Ishikawa (cell line): ENCODE measurements at regions not wholly inside any gene's neighbourhood (a gene's known extent, or its start where the extent isn't known, plus 50 kb on each side); places are given as distances from the start of the nearest gene placed in this dataset.

Source experiments
- CEBPB ChIP-seq: IDR thresholded peaks from 2 replicates; pipeline ENCODE4 v1.6.1; 2012
- CREB1 ChIP-seq: IDR thresholded peaks from 2 replicates; pipeline ENCODE4 v1.6.1; 2012; ENCODE audit warnings: low read depth
- EGR1 ChIP-seq: IDR thresholded peaks from 2 replicates; pipeline ENCODE4 v1.6.1; 2012
- EP300 ChIP-seq: IDR thresholded peaks from 2 replicates; pipeline ENCODE4 v1.6.1; 2012; ENCODE audit warnings: borderline replicate concordance
- FOXM1 ChIP-seq: IDR thresholded peaks from 2 replicates; pipeline ENCODE4 v1.6.1; 2012; ENCODE audit warnings: low read depth, borderline replicate concordance
- NFIC ChIP-seq: IDR thresholded peaks from 2 replicates; pipeline ENCODE4 v1.6.1; 2012
- RAD21 ChIP-seq: IDR thresholded peaks from 2 replicates; pipeline ENCODE4 v1.6.1; 2012; ENCODE audit warnings: low read depth
- TAF1 ChIP-seq: IDR thresholded peaks from 2 replicates; pipeline ENCODE4 v1.6.1; 2012; ENCODE audit warnings: low read depth, mild to moderate bottlenecking
- TCF12 ChIP-seq: IDR thresholded peaks from 2 replicates; pipeline ENCODE4 v1.6.1; 2012; ENCODE audit warnings: low read depth
- TEAD4 ChIP-seq: IDR thresholded peaks from 2 replicates; pipeline ENCODE4 v1.6.1; 2012
- YY1 ChIP-seq: IDR thresholded peaks from 2 replicates; pipeline ENCODE4 v1.6.1; 2012; ENCODE audit warnings: low read depth
- ZBTB7A ChIP-seq: IDR thresholded peaks from 2 replicates; pipeline ENCODE4 v1.6.1; 2012; ENCODE audit warnings: low read depth
- TF ChIP-seq, protein P1 (sequence below): IDR thresholded peaks from 2 replicates; pipeline ENCODE4 v1.6.1; 2012; ENCODE audit warnings: low read depth, mild to moderate bottlenecking
- TF ChIP-seq, protein P2 (sequence below): IDR thresholded peaks from 2 replicates; pipeline ENCODE4 v1.6.1; 2012
- TF ChIP-seq, protein P3 (sequence below): IDR thresholded peaks from 2 replicates; pipeline ENCODE4 v1.6.1; 2012

DNA sequence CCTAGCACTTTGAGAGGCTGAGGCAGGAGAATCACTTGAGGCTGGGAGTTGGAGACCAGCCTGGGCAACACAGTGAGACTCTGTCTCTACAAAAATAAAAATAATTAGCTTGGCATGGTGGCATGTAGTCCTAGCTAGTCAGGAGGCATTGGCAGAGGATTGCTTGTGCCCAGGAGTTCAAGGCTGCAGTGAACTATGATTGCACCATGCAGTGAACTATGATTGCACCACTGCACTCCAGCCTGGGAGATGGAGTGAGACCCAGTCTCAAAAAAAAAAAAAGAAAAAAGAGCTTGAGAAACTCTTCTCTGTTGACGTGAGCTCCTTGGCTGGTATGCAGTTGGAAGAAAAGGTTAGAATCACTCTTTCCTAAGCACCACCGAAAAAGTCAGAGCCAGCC, 125.1 kb upstream of the TNP1 start:
- TF ChIP-seq EGR1 (no peak), RAD21 (no peak), TAF1 (no peak), EP300 (no peak), YY1 (no peak), NFIC (no peak), ZBTB7A (no peak), CREB1 (no peak), TEAD4 (no peak), TCF12 (no peak)
- TF ChIP-seq, protein P1, sequence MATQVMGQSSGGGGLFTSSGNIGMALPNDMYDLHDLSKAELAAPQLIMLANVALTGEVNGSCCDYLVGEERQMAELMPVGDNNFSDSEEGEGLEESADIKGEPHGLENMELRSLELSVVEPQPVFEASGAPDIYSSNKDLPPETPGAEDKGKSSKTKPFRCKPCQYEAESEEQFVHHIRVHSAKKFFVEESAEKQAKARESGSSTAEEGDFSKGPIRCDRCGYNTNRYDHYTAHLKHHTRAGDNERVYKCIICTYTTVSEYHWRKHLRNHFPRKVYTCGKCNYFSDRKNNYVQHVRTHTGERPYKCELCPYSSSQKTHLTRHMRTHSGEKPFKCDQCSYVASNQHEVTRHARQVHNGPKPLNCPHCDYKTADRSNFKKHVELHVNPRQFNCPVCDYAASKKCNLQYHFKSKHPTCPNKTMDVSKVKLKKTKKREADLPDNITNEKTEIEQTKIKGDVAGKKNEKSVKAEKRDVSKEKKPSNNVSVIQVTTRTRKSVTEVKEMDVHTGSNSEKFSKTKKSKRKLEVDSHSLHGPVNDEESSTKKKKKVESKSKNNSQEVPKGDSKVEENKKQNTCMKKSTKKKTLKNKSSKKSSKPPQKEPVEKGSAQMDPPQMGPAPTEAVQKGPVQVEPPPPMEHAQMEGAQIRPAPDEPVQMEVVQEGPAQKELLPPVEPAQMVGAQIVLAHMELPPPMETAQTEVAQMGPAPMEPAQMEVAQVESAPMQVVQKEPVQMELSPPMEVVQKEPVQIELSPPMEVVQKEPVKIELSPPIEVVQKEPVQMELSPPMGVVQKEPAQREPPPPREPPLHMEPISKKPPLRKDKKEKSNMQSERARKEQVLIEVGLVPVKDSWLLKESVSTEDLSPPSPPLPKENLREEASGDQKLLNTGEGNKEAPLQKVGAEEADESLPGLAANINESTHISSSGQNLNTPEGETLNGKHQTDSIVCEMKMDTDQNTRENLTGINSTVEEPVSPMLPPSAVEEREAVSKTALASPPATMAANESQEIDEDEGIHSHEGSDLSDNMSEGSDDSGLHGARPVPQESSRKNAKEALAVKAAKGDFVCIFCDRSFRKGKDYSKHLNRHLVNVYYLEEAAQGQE: no peak
- TF ChIP-seq, protein P2, sequence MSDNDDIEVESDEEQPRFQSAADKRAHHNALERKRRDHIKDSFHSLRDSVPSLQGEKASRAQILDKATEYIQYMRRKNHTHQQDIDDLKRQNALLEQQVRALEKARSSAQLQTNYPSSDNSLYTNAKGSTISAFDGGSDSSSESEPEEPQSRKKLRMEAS: no peak

DNA sequence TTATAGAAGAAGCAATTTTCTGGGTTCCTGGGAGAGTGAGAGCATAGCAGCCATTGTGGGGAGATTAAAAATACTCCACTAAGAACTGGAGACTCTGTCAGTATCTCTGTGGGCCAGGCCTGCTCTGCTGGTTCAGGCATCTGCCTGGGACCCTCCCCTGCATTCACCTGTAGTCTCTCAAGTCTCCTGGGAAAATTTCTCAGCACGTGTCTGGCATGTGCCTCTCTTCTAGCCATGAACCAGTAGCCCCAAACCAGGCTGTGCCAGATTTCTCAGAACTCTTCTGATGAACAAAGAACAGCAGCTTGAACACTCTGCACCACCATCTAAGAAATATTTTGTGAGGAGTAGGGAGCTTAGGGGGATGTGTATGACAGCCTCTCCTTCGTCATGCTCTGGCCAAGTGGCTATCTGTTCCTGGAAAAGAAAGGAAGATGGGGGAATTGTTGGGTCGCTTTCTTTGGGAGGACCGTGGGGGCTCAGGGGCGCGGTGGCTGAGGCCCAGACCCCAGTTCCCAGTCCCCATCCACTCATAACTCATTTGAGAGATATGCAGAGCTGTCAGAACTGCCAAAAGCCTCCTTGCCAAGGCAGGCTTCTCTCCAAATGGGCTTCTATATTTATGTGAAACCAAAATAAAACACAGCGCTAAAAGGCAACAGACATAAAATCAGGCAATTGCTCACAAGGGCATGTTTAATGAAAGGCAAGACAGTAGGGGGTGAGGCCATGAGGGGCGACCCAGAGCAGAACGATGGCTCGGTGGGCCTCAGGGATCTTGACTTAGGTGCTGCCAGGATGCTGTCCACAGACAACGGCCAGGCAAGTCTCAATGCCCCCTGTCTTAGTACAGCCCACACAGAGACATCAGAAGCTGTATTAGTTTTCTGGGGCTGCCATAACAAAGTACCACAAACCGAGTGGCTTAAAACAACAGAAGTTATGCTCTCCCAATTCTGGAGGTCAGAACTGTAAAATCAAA, 114.7 kb upstream of the TNP1 start:
- TF ChIP-seq RAD21 (no peak), FOXM1 (no peak), TEAD4 (no peak), CEBPB (no peak)
- TF ChIP-seq, protein P1: no peak

DNA sequence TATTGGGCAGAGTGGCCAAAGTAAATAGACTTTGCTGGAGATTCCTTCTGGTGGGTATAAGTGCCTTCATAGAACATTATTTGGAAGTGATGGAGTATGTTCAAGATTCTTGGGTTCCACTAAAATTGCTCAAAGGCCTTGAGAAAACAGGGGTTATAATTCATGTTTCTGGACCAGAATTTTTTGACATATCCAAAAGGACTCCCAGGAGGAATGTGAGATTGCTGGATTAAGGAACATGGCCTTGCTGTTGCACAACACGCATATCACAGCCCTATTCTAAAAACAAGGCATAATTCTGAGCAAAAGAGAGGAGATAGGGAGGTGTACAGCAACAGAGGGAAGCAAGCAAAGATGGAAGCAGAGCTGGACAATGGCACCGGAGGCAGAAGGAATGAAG, 111.7 kb upstream of the TNP1 start:
- TF ChIP-seq, protein P3, sequence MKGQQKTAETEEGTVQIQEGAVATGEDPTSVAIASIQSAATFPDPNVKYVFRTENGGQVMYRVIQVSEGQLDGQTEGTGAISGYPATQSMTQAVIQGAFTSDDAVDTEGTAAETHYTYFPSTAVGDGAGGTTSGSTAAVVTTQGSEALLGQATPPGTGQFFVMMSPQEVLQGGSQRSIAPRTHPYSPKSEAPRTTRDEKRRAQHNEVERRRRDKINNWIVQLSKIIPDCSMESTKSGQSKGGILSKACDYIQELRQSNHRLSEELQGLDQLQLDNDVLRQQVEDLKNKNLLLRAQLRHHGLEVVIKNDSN: no peak
- no peak for TF ChIP-seq RAD21
- TF ChIP-seq TCF12: no peak
- no peak for TF ChIP-seq EP300
- no peak for TF ChIP-seq TAF1
- TF ChIP-seq, protein P1: no peak
- no peak for TF ChIP-seq FOXM1
- TF ChIP-seq YY1: no peak

DNA sequence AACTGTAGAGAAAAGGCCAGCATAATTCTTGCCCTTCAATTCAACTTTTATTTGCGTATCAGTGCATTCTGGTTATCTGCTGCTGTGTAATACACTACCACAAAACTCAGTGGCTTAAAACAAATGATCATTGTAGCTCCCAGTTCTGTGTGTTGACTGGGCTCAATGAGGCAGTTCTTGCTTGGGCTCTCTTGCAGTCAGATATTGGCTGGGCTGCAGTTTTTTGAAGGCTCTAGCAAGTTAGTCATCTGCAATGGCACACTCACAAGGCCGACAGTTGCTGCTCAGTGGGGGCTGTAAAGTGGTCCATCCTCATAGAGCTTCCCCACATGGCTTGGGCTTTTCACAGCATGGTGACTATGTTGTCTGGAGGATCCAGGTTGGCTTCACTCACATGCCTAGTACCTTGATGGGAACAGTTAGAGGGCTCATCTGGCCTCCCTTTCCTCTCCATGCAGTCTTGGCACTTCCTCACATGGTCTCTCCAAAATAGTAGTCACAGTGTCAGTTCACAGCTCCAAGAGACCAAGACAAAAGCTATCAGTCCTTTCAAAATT, 110.6 kb upstream of the TNP1 start:
- TF ChIP-seq TEAD4 (no peak), FOXM1 (no peak), TCF12 (no peak), ZBTB7A (no peak), YY1 (no peak), EGR1 (no peak), TAF1 (no peak), CREB1 (no peak), CEBPB (no peak), EP300 (no peak), NFIC (no peak), RAD21 (no peak)
- TF ChIP-seq, protein P3: no peak
- TF ChIP-seq, protein P1: no peak
- TF ChIP-seq, protein P2: no peak
